A673 (cell line): ENCODE measurements at regions not wholly inside any gene's neighbourhood (a gene's known extent, or its start where the extent isn't known, plus 50 kb on each side); places are given as distances from the start of the nearest gene placed in this dataset.

Source experiments
- CTCF ChIP-seq: fragments of 300-800, 200-600 bp; sonication (generic); conservative IDR thresholded peaks from 2 replicates; pipeline ENCODE4 v1.5.1; 2017; ENCODE audit warnings: low read depth, mild to moderate bottlenecking, antibody characterized with exemption, low read length, moderate library complexity, mixed read lengths
- EZH2 ChIP-seq: fragments of 200-600 bp; sonication (generic); IDR thresholded peaks from 2 replicates; pipeline ENCODE4 v1.6.1; 2017; ENCODE audit warnings: borderline replicate concordance, low read depth, mild to moderate bottlenecking, mixed read lengths, antibody characterized with exemption, low read length; ENCODE audit not compliant: poor library complexity, severe bottlenecking

GRCh38 chr18:39586741-39587140, 2021.1 kb upstream of the CELF4 start:
- TF ChIP-seq CTCF (no peak), EZH2 (no peak)
